ENCODE measurements at regions not wholly inside any gene's neighbourhood (a gene's known extent, or its start where the extent isn't known, plus 50 kb on each side); places are given as distances from the start of the nearest gene placed in this dataset.

- intact Hi-C loops (cut with DNase I, micrococcal nuclease): no loop called here
- peaks cover 7% of the 10 kb centered on the region for H3K9me3 ChIP-seq
- no peak for DNase-seq
- H3K4me3 ChIP-seq: no peak overlapping the region
- no peak for TF ChIP-seq CTCF (IDR thresholded peaks at IDR 0.05)
- H3K4me1 ChIP-seq (ENCODE audit: low read depth): no peaks in the 10 kb centered on the region
- no peaks in the 10 kb centered on the region for H3K36me3 ChIP-seq (ENCODE audit: low read depth)
- no peak for ATAC-seq
Observed at GRCh38 chr22:34330432-34330831, 410.2 kb upstream of the LARGE1 start.

GRCh38 chr22:34333285-34333684 is 413.0 kb upstream of the LARGE1 start:
- TF ChIP-seq CTCF (IDR thresholded peaks at IDR 0.05): no peak
- H3K36me3 ChIP-seq (ENCODE audit: low read depth): no peaks in the 10 kb centered on the region
- no peaks in the 10 kb centered on the region for H3K4me1 ChIP-seq (ENCODE audit: low read depth)
- DNase-seq (no peak), ATAC-seq (no peak)
- intact Hi-C loops (cut with DNase I, micrococcal nuclease): no loop called here
- H3K9me3 ChIP-seq: peaks cover 7% of the 10 kb centered on the region
- H3K4me3 ChIP-seq: no peak overlapping the region

- Histone ChIP-seq H3K9me3 (peaks cover 7% of the 10 kb centered on the region), H3K4me1 (ENCODE audit: low read depth) (no peaks in the 10 kb centered on the region), H3K4me3 (no peak overlapping the region), H3K36me3 (ENCODE audit: low read depth) (no peaks in the 10 kb centered on the region)
- TF ChIP-seq CTCF (IDR thresholded peaks at IDR 0.05): no peak
- no peak for DNase-seq
- ATAC-seq: no peak
- intact Hi-C loops (cut with DNase I, micrococcal nuclease): no loop called here
Observed at GRCh38 chr22:34334893-34335292, 414.6 kb upstream of the LARGE1 start.

- TF ChIP-seq CTCF (IDR thresholded peaks at IDR 0.05): no peak
- ATAC-seq (no peak), DNase-seq (no peak)
- Histone ChIP-seq H3K4me1 (ENCODE audit: low read depth) (no peaks in the 10 kb centered on the region), H3K9me3 (no peaks in the 10 kb centered on the region), H3K4me3 (no peak overlapping the region), H3K36me3 (ENCODE audit: low read depth) (no peaks in the 10 kb centered on the region)
- intact Hi-C loops (cut with DNase I, micrococcal nuclease): no loop called here
Observed at GRCh38 chr22:34344702-34345101, 424.4 kb upstream of the LARGE1 start.

GRCh38 chr22:34354071-34354817 is 434.0 kb upstream of the LARGE1 start:
- Histone ChIP-seq H3K9me3 (no peaks in the 10 kb centered on the region), H3K4me3 (no peak overlapping the region), H3K36me3 (ENCODE audit: low read depth) (no peaks in the 10 kb centered on the region), H3K4me1 (ENCODE audit: low read depth) (no peaks in the 10 kb centered on the region)
- intact Hi-C loops (cut with DNase I, micrococcal nuclease): no loop called here
- ATAC-seq (no peak), DNase-seq (no peak)
- TF ChIP-seq CTCF (IDR thresholded peaks at IDR 0.05): no peak

GRCh38 chr22:34356481-34356880 is 436.2 kb upstream of the LARGE1 start:
- intact Hi-C loops (cut with DNase I, micrococcal nuclease): no loop called here
- H3K9me3 ChIP-seq: no peaks in the 10 kb centered on the region
- H3K4me1 ChIP-seq (ENCODE audit: low read depth): no peaks in the 10 kb centered on the region
- no peak for TF ChIP-seq CTCF (IDR thresholded peaks at IDR 0.05)
- no peak for DNase-seq
- ATAC-seq: no peak
- H3K36me3 ChIP-seq (ENCODE audit: low read depth): no peaks in the 10 kb centered on the region
- no peak overlapping the region for H3K4me3 ChIP-seq

All from mucosa of descending colon (tissue), 3 donors.